Stimulated activated CD4-positive, alpha-beta T cell treated with anti-CD3 and anti-CD28 coated beads, Interleukin-2, amount 100 ng/mL, for 24 hours (primary cell): ENCODE measurements at regions not wholly inside any gene's neighbourhood (a gene's known extent, or its start where the extent isn't known, plus 50 kb on each side); places are given as distances from the start of the nearest gene placed in this dataset.

ENCODE experiments used
- DNase-seq, 2 donors: peaks; one replicate each; pipeline ENCODE4 v3.0.0-alpha.2; 2020

DNA sequence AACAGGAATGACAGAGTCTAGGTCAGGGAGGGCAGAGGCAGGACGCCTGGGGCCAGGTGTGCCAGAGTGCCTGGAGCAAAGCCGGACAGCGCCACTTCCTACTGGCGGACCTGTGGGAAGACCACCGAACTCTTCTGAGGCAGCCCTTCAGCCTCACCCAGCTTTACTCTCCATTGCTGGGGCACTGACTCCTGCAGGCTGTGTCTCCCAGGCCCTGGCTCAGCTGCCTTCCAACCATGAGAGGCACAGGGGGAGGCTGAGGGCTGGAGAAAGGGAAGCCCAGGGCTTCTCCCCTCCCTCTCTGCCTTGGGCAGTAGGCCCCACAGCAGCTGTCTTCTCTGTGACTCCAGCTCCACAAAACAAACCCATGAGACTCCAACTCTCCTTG lies 139.6 kb upstream of the UNC5B start:
- no peak for DNase-seq

DNA sequence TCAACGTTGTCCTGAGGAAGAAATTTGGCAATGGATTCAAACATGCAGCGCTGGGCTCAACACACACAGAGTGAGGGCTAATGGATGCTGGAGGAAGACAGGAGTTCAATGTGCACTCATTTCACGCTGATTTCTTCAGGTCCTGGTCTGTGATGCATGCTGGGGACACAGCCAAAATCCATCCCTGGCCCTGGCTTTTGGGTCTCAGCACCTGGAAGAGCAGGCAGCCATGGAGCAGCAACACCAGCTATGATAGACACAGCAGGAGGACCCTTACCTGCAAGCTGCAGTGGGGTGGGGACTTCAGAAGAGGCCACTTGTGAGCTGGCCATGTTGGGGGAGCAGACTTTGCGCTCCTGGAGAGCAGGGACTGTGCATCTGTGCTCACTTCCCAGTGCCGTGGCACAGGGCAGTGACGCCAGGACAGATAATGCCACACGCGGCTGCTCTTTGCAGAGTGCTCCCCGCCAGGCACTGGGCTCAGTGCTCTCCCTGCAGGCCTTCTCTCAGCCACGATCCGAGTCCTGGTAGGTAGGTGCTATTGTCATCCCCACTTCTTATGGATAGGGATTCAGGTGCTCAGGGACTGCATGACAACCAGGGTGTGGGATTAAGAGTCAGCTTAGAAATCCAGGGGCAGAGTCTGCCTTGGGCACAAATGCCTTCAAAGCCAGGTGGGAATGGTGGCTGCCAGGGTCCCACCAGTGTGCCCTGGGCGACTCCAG lies 138.8 kb upstream of the UNC5B start:
- no peak for DNase-seq

DNA sequence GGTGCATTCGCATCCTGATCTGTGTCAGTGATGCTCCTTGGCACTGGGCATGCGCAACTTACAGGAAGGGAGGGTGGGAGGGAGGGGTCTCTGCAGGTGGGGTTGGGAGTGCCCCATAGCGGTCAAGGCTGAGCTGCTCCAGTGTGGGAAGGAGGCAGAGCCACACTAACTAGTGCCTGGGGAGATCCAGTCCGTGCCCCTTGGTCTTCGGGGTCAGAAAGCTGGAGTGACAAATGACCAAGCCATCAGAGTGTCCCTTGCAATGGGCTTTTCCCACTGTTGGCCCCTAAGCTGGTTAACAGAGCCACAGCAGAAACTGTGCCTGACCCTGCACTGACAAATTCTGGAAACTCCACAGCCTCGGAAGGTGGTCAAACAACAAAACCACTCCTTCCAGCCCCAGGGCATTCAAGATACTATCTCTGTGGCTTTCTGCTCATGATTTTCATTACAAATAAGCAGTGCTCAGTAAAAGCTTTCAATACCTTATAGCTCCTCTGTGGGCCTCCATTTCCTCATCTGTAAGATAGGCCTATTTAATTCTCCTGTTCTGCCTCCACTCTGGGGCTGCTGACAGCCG lies 138.1 kb upstream of the UNC5B start:
- DNase-seq: no peak

DNA sequence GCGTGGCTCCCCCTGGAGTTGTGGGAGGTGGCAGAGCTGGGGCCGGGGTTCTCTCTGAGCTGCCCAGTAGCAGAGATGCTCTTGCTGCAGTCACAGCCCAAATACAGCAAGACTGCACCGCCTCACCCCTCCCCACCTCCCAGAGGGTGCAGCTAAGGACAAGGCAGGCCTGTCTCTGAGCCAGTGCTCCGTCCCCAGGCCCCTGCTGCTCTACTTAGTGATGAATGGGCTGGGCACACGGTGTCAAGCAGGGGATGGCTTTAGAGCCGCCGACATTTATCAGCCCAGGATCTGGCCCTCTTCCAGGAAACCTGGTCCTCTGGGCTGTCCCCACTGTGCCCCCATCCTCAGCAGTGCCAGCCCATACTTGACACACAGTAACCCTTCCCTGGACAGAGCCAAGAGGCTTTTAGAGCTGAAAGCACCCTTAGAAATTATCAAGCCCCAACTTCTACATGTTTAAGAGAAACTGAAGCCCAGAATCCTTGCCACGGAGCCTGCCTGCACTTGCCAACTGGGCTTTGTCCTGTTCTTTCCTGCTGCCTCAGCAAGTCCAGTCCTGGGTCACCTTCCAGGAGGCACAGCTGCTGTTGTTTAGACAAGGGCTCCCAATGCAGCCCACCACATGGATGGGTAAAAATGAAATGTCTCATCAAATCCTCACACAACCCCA lies 137.1 kb upstream of the UNC5B start:
- no peak for DNase-seq

DNA sequence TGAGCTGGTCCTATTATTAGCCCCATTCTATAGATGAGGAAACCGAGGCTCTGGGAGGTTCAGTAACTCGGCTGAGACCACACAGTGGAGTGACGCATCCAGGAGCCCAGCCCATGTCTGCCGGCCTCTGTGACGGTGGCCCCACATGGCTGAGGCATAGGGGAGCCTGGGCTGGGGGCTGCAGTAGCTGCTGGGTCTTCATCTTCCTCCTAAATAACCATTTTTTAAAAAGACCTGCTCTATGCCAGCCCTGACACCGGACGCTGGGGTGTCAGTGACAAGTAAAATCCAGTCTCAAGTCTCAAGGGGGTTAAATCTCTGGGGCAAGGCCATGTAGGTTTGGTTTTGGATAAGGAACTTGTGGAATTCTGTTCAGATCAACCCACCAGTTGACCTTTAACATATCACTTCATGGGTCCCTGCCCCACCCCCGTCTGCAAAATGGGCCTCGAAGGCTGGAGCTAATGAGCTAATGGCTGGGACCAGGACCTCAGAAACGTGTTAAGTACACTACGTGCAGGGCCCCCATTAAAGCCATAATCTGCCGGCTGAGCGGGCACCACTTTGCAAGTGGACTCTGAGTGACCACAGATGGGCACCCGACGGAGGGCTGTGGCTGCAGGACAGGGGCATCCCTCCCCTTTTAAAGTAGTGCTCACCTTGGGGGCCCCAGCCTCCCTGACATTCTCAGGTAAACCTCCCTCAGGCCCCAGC lies 136.5 kb upstream of the UNC5B start:
- DNase-seq: no peak

DNA sequence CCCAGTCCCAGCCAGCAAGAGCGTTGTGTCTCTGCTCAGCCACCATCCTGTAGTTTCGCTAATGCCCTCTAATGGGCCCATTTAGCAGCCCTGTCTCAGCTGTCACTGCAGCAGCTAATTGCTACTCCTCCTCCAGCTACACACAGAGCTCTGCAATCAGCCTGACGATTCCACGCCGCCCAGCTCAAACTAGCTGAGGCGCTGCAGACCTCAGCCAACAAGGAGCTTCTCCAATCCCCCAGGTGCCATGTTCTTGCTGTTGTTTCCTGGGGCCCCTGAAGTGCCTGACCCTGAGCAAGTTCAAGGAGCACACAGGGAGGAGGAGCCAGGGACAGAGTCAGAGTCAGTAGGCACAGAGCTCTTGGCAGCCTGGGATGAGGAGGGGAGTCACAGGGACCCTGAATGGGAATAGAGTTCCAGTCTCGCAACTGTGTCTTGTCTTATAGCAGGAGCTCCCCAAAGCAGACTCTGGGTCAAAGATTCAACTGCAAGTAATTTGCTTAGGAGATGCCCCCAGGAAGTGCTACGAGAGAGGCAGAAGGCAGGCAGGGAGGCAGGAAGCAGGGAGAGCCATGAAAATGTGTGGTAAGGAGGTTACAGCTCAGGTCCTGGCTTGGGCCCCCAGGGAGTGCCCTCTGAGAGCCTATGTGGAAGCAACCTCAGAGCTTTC lies 135.8 kb upstream of the UNC5B start:
- DNase-seq: no peak

DNA sequence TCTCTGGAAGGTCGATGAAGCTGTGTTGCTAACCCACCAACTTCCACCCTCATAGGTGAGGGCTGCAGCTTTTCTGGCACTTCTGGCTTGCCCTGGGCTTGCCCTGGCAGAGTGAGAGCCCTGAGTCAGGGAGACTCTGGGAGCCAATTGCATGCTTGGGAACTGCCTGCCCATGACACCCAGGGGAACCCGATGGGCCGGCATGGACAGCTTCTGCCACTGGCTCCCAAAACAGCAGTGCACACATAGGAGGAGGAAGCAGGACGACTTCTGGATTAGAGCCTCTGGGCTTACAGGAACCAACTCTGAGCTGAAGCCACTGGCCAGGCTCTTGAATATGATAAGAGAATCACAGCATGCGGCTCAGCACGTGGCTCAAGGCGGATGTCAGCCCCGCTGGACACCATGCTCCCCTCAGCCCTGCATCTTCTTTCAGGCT lies 135.2 kb upstream of the UNC5B start:
- no peak for DNase-seq

DNA sequence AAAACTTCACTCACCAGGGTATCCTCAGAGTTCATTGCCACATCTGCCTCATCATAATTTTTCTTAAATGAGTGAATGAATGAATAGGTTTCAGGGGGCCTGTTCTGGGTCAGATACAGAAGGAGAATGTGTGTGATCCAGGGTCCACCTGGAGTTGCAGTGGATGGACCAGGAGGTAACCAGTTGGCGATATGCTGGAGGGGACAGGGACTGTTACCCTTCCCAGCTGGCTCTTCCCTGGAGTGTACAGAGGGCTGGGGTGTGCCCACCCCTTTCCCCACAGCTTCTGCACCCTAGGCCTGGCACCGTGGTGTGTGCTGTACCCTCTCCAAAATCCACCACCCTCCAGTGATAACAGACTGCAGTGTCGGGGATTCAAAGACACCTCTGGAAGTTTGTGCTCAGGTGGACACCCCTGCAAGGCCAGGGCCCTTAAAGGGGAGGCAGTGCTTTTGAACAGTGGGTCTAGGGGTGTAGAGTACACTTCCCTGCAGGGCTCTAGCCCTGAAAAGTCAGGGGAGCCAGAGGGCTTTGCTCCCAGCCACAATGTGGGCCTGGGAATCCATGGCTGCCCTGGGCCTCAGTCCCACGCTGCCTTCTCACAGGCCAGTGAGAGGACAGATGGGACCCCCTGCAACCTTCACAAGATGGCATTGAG lies 134.4 kb upstream of the UNC5B start:
- DNase-seq: no peak

DNA sequence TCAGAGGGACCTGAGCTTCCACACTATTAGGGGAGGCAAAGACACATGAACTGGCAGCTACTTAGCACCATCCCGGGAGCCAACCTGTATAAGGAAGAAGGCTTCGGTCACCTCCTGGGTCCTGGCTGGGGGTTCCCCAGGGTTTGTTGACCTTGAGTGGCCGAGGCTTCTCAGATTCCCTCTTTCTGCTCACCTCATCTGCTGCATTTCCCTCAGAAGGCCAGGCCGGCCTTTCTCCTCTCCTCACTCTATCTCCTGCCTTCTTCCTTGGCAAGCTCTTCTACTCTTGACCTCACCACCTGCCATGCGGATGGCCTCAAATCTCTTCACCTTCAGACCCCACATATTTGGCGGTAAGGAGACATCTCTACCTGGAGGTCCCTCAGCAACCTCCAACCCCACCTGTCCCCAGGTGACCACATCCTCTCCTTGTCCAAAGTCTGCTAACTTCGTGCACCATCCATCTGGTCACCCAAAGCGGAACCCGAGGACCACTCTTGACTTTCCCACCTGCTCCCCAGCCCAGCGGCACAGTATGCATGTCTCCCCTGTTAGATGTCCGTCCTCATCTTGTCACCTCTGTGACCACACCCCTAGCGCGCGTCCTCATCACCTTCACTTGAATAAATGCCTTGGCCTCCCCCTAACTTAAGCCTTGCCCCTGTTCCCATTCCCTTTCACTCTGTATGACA lies 133.8 kb upstream of the UNC5B start:
- peak in 1 of 2 donors; percentile 6 for DNase-seq

DNA sequence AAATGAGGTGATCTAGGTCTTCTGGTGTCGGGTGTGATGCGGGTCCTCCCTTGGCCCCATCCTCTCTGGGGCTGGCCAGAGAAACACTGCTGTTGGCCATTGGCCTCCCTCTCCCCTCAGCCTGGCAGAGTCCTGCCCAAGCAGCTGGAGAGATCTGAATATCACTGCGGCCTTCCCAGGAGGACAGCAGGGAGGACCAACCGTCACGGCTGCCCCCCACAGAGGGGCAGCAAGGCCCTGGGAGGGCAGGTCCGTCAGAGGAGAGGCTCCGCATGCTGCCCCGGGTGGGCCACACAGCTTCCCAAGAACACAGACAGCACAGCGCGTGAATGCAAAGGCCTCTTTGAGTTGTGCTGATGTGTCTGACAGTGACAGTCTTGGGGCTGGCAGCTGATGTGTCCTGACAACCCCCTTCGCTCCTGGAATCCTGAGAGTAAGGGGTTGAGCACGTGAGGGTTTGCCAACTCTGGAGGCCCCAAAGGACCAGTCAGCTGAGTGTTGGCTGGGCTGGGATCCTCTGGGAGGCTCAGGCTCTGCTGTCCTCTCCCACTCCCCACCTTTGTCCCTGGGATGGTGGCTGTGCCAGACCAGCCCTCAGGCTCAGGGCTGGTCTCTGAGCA lies 132.5 kb upstream of the UNC5B start:
- DNase-seq: peak in 1 of 2 donors; percentile 3

DNA sequence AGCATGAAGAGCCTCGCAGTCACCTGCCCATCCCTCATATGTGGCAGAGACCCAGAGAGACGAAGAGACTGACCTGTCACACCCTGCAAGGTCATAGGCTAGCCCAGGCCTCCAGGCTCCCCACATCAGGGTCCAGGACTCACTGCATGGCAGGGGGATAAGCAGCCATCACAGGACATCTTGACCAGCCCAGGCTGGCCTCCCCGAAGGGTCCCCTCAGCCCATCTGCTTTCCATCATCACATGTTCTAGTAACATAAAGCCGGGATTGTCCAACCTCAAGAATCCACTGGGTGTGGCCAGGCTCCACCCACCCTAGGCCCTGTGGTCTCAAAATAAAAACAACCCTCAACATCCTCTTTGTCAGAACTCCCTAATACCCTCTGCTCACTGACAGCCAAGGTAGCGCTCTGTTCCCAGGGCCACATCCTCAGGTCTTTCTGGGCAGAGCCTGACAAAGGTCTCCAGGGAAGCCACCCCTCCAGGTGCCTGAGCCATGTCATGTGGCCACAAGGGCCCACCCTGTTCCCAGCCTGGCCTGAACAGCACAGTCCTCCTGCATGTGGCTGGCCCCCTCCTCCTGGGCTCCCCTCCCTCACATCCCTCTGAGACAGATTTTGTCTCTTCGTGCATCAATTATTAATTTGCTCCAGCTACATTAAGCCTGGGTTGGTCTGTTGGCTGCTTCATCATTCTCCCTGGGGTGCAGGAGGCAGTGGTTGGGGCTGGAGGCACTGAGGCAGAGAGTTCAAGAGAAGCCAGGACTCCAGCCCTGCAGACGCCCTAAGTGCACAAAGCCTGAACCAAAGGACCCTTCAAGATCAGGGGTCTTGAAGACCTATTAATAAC lies 131.8 kb upstream of the UNC5B start:
- DNase-seq: peak in 1 of 2 donors; percentile 8

DNA sequence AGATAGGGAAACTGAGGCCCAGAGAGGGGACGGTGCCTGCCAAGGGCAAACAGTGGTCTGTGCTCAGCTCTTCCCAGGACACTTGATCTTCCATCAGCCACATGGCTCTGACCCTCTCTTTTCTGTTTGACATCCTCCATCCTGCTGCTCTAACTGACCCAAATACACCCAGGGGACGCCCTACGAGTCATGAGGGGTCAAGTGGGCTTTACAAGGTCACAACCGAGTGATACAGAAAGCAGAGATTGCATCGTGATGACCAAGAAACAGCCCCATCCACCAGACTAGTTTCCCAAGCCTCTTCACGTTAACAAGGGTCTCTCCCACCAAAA lies 131.2 kb upstream of the UNC5B start:
- no peak for DNase-seq

DNA sequence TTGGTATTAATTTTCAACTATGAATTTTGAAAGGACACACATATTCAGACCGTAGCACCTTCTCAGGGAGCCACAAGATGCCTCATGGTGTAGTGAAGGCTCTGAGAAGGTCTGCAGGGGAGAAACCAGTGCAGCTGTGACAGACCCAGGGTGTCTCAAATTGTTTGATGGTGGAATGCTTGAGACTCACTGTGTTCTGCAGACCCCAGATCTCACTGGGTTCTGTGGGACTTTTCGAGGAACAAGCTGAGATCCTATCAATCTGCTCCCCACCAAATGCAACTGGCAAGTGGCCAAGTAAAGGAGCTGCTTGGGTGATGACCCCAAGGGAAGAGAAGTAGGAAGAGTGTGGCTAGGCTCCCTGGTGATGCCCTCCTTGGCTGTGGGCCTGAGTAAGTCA lies 130.5 kb upstream of the UNC5B start:
- DNase-seq: peak in 1 of 2 donors; percentile 3

DNA sequence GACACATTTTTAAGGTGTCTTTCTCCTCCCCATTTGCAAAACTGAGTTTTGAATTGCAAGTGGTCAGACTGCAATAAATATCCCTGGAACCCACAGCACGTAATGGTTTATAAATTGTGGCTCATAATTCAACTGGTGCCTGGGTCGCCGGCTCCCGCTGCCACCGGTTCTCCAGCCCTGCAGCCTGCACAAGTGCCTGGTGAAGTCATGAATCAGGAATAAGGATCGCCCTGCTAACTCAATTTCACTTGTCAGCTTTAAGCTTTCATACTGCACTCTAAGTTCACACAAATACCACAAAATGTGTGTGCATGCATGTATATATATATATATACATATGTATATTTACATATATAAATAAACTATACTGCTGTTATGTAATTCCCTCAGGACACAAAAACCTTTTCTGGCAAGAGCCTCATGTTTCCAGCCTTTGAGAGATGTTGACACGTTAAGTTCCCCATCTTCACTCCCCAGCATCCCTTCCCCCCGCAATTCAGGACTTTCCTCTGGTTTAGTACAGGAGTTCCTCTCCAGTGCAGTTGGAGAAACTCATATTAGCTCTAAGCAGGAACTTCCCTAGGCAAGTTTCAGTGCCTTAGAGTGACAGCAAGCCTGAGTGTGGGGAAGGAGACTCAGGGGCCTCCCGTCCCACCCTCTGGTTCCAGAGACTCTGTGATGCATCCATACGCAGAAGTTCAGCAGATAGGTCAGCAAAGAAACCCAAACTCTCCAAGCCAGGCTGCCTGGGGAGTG lies 129.2 kb upstream of the UNC5B start:
- peak in 1 of 2 donors; percentile 3 for DNase-seq

DNA sequence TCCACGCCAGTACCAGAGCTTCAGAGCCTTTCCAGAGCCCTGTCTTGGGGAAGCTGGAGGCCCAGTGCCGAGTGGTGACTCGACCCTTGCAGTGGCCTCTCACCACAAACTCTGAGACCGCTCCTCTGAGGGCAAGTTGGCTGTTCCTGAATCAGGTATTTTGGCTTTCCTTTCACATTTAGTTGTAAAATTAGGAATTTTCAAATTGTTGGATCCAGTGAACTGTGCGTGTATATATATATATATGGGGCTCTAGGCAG lies 128.7 kb upstream of the UNC5B start:
- no peak for DNase-seq

DNA sequence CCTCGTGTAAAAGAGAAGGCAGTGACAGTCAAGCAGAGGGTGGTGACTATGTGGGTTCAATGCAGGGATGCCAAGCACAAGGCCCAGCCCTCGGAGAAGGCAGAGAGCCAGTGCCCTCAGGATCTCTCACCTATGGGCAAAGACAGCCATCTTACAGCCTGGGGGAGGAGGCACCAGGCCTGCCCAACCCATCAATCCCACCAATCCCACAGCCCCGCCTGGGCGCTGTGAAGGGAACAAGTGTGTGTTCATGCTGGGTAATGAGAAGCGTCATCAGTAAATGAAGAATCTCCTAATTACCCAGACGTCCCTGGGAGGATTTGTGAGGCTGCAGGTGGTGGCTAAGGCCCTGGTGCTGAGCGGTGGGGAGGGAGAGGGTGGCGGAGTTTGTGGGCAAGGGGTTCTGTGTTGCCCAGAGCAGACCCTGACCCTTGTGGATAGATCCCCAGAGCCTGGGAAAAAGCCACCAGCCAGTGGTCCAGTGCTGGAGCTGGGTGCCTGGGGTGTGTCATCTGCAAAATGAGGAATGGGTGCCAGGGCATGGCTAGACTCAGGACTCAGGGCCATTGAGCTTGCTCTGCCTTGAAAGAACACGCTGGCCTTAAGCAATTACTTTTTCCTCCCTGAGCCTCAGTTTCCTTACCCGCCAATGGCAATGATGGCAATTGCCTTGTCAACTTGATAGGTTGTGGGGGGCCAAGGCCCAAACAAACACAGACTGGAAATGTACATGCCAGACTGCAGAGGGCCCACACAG lies 128.1 kb upstream of the UNC5B start:
- peak in 1 of 2 donors; percentile 14 for DNase-seq

DNA sequence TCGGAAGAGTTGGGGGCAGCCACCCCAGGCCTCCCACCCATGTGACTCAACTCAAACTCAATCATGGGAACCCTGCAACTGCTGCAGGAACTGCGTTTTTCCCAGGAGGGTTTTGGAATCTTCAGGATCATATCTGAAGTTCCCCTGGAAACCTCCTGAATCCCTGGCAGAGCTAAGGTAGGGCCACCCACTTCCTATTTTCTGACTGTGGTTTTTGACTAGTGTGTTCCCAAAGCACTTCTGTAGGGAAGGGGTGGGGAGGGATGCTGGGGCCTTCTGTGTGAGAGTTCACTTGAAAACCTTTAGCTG lies 127.6 kb upstream of the UNC5B start:
- no peak for DNase-seq

DNA sequence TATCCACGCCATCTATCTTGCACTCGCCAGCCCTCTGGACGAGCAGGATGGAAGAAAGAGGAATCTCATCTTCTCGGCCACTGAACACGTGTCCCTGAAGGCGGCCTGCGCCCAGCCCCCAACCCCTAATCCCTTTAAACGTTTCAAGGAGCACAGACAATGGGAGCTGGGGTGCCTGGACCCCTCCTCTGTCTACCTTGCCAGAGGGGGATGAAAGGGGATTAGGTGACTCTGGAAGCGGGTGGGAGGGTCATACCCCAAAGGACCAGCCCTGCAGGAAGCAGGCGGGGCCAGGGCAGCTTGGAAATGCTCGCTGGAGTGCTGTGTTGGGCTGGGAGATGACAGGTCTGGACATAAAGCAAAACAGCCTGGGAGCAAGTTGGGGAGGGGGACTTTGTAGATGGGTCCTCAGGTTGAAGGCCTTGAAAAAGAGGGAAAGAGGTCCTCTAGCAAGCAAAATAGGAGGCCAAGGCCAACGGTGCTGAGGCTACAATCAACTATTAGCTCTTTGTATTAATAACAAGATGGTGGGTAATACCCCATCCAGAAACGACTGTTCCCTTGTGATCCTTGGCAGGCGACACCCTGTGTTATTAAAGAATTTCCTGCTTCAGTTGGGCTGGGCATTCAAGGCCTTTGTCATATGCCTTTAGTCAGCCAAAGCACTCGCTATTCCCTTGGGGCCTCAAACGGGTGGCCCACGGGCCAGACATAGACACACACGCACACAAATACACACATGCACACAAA lies 126.5 kb upstream of the UNC5B start:
- peak in 1 of 2 donors; percentile 1 for DNase-seq
